Esophagus squamous epithelium (tissue), 5 donors: ENCODE measurements at regions not wholly inside any gene's neighbourhood (a gene's known extent, or its start where the extent isn't known, plus 50 kb on each side); places are given as distances from the start of the nearest gene placed in this dataset.

Experiments
- DNase-seq: peaks from one replicate; lab custom pipeline; 2025; lab: John Stamatoyannopoulos, UW
- H3K27ac ChIP-seq, 4 donors: fragments of 200-600 bp; sonication (generic); one replicate each; pipeline ENCODE4 v1.5.1; 2016 to 2019; ENCODE audit warnings: mild to moderate bottlenecking in 1 of 4
- H3K27me3 ChIP-seq, 4 donors: fragments of 200-600 bp; sonication (generic); 1 replicate in 3 of 4; 2 replicates in 1 of 4; pipeline versions ENCODE4 v1.5.1 to v1.6.0; 2017 to 2021; ENCODE audit warnings: antibody characterized with exemption in 1 of 4
- H3K36me3 ChIP-seq, 3 donors: fragments of 200-600 bp; sonication (generic); one replicate each; pipeline ENCODE4 v1.5.1; 2016 to 2019
- H3K4me1 ChIP-seq, 3 donors: fragments of 200-600 bp; sonication (generic); one replicate each; pipeline ENCODE4 v1.5.1; 2017 to 2019
- H3K4me3 ChIP-seq, 4 donors: fragments of 200-600 bp; sonication (generic); 1 replicate in 3 of 4; 2 replicates in 1 of 4; pipeline ENCODE4 v1.5.1; 2016 to 2019; ENCODE audit warnings: mild to moderate bottlenecking in 2 of 4, moderate library complexity in 1 of 4
- H3K9me3 ChIP-seq, 3 donors: fragments of 200-600 bp; sonication (generic); one replicate each; pipeline ENCODE4 v1.5.1; 2016 to 2019
- CTCF ChIP-seq, 6 experiments: fragments of 450-650 bp in 4 of 6; fragments of 200-600 bp in 2 of 6; sonication (generic) in 2 of 6; IDR thresholded peaks; one replicate each; pipeline ENCODE4 v1.5.1; 2016 to 2019; ENCODE audit warnings: antibody characterized with exemption in 6 of 6, mild to moderate bottlenecking in 4 of 6, moderate library complexity in 4 of 6
- POLR2A ChIP-seq, 4 donors: fragments of 450-650 bp; IDR thresholded peaks; one replicate each; pipeline ENCODE4 v1.6.1; 2017; ENCODE audit warnings: antibody characterized with exemption in 4 of 4, mild to moderate bottlenecking in 4 of 4, moderate library complexity in 3 of 4
- WGBS, 2 donors: methylation state at CpG; one replicate each; pipeline ENCODE4 v1.1.5; 2018; 5-methylcytosine and 5-hydroxymethylcytosine counted together
- intact Hi-C: fragments of 100-400 bp; cut with DNase I; formaldehyde crosslinking; loops from one replicate; pipeline ENCODE4 v1.15.0; 2022
- donor health status: DM: yes; HTN: yes; CAD: no.

- no peak for TF ChIP-seq POLR2A (IDR thresholded peaks at IDR 0.05)
- TF ChIP-seq CTCF (IDR thresholded peaks at IDR 0.05), result no peak
- H3K9me3 ChIP-seq, result no peaks in the 10 kb centered on the region
- intact Hi-C loops, result no loop called here
- 93% methylated on average over 4 of the region's 4 CpGs for WGBS, 2 donors
- H3K4me3 ChIP-seq, result no peak overlapping the region
- no peak for DNase-seq
- no peaks in the 10 kb centered on the region for H3K36me3 ChIP-seq
- H3K27ac ChIP-seq, result no peak overlapping the region
- H3K27me3 ChIP-seq, result no peaks in the 10 kb centered on the region
- peaks cover 0 to 8% (median 0%) of the 10 kb centered on the region in 3 donors for H3K4me1 ChIP-seq
Observed at GRCh38 chr14:85333841-85334240, 196.1 kb upstream of the FLRT2 start.

GRCh38 chr14:85334316-85334715 is 195.6 kb upstream of the FLRT2 start:
- H3K27ac ChIP-seq, result no peak overlapping the region
- H3K27me3 ChIP-seq, result no peaks in the 10 kb centered on the region
- no peak overlapping the region for H3K4me3 ChIP-seq
- TF ChIP-seq POLR2A (IDR thresholded peaks at IDR 0.05) (no peak), CTCF (IDR thresholded peaks at IDR 0.05) (no peak)
- H3K36me3 ChIP-seq, result no peaks in the 10 kb centered on the region
- WGBS, 2 donors, result 95 to 97% methylated on average over 3 of the region's 3 CpGs
- no peaks in the 10 kb centered on the region for H3K9me3 ChIP-seq
- H3K4me1 ChIP-seq, result peaks cover 0 to 8% (median 0%) of the 10 kb centered on the region in 3 donors
- no peak for DNase-seq
- intact Hi-C loops, result no loop called here

GRCh38 chr14:85336257-85336656 is 193.7 kb upstream of the FLRT2 start:
- Histone ChIP-seq H3K27me3 (no peaks in the 10 kb centered on the region), H3K27ac (no peak overlapping the region), H3K9me3 (no peaks in the 10 kb centered on the region), H3K4me3 (no peak overlapping the region), H3K36me3 (no peaks in the 10 kb centered on the region), H3K4me1 (peaks cover 0 to 8% (median 0%) of the 10 kb centered on the region in 3 donors)
- TF ChIP-seq POLR2A (IDR thresholded peaks at IDR 0.05), result no peak
- no peak for TF ChIP-seq CTCF (IDR thresholded peaks at IDR 0.05)
- DNase-seq, result no peak
- intact Hi-C loops, result no loop called here
- 85 to 89% methylated on average over 1 of the region's 1 CpG for WGBS, 2 donors

- Histone ChIP-seq H3K27me3 (no peaks in the 10 kb centered on the region), H3K9me3 (no peaks in the 10 kb centered on the region), H3K4me3 (no peak overlapping the region), H3K36me3 (no peaks in the 10 kb centered on the region), H3K4me1 (peaks cover 0 to 8% (median 0%) of the 10 kb centered on the region in 3 donors), H3K27ac (no peak overlapping the region)
- 60 to 67% methylated on average over 5 of the region's 5 CpGs for WGBS, 2 donors
- no peak for DNase-seq
- no peak for TF ChIP-seq CTCF (IDR thresholded peaks at IDR 0.05)
- no peak for TF ChIP-seq POLR2A (IDR thresholded peaks at IDR 0.05)
- intact Hi-C loops, result no loop called here
Observed at GRCh38 chr14:85336817-85337216, 193.1 kb upstream of the FLRT2 start.

GRCh38 chr14:85338895-85339294 is 191.0 kb upstream of the FLRT2 start:
- H3K27me3 ChIP-seq, result no peaks in the 10 kb centered on the region
- WGBS, 2 donors, result 74 to 79% methylated on average over 2 of the region's 2 CpGs
- no peak for TF ChIP-seq POLR2A (IDR thresholded peaks at IDR 0.05)
- no peak for TF ChIP-seq CTCF (IDR thresholded peaks at IDR 0.05)
- DNase-seq, result no peak
- no peak overlapping the region for H3K4me3 ChIP-seq
- H3K36me3 ChIP-seq, result no peaks in the 10 kb centered on the region
- no peak overlapping the region for H3K27ac ChIP-seq
- no peaks in the 10 kb centered on the region for H3K4me1 ChIP-seq
- H3K9me3 ChIP-seq, result no peaks in the 10 kb centered on the region
- intact Hi-C loops, result no loop called here
